GM23338 (cell line): ENCODE measurements at regions not wholly inside any gene's neighbourhood (a gene's known extent, or its start where the extent isn't known, plus 50 kb on each side); places are given as distances from the start of the nearest gene placed in this dataset.

ENCODE experiments used
- ATAC-seq: fragments of 200-7000 bp; cut with Tn5 transposase; 3 replicates; pipeline ENCODE4 v1.9.1; 2020
- DNase-seq: peaks from one replicate; pipeline ENCODE4 v3.0.0-alpha.2; 2015; ENCODE audit warnings: low spot score
- H2AFZ ChIP-seq: fragments of 200-600 bp; sonication (generic); 2 replicates; pipeline ENCODE4 v1.8.0; 2016; ENCODE audit warnings: antibody characterized with exemption, mild to moderate bottlenecking, moderate library complexity
- H3F3A ChIP-seq: fragments of 200-600 bp; sonication (generic); replicated peaks from 2 replicates; pipeline ENCODE4 v1.8.0; 2017; ENCODE audit warnings: antibody characterized with exemption, mixed run types, low read depth
- H3K27ac ChIP-seq: fragments of 200-600 bp; sonication (generic); 2 replicates; pipeline ENCODE4 v1.6.1; 2016; ENCODE audit warnings: low read depth
- H3K27me3 ChIP-seq: fragments of 200-600 bp; sonication (generic); 2 replicates; pipeline ENCODE4 v1.8.0; 2016; ENCODE audit warnings: mild to moderate bottlenecking, mixed run types, moderate library complexity; ENCODE audit not compliant: insufficient read depth
- H3K36me3 ChIP-seq: fragments of 200-600 bp; sonication (generic); 2 replicates; pipeline ENCODE4 v1.8.0; 2016; ENCODE audit warnings: mild to moderate bottlenecking; ENCODE audit not compliant: insufficient read depth
- H3K4me1 ChIP-seq: fragments of 200-600 bp; sonication (generic); 2 replicates; pipeline ENCODE4 v1.8.0; 2016; ENCODE audit warnings: mild to moderate bottlenecking, moderate library complexity; ENCODE audit not compliant: insufficient read depth
- H3K4me2 ChIP-seq: fragments of 200-600 bp; sonication (generic); 2 replicates; pipeline ENCODE4 v1.7.1; 2017; ENCODE audit warnings: mixed run types
- H3K4me3 ChIP-seq: fragments of 200-600 bp; sonication (generic); 2 replicates; pipeline ENCODE4 v1.6.1; 2016; ENCODE audit warnings: mixed run types
- H3K79me2 ChIP-seq: fragments of 200-600 bp; sonication (generic); replicated peaks from 2 replicates; pipeline ENCODE4 v1.8.0; 2017; ENCODE audit warnings: mild to moderate bottlenecking; ENCODE audit not compliant: insufficient read depth
- H3K9me2 ChIP-seq: fragments of 200-600 bp; sonication (generic); 2 replicates; pipeline ENCODE4 v1.8.0; 2017; ENCODE audit not compliant: insufficient read depth
- H4K20me1 ChIP-seq: fragments of 200-600 bp; sonication (generic); replicated peaks from 2 replicates; pipeline ENCODE4 v1.8.0; 2017; ENCODE audit warnings: mild to moderate bottlenecking; ENCODE audit not compliant: insufficient read depth
- H3K27ac Mint-ChIP-seq: 2 replicates; pipeline ENCODE4 v1.8.0; 2020; ENCODE audit warnings: inconsistent platforms, mild to moderate bottlenecking, moderate library complexity, mixed read lengths
- H3K27me3 Mint-ChIP-seq: 3 replicates; pipeline ENCODE4 v1.8.0; 2022; ENCODE audit warnings: low read depth, mild to moderate bottlenecking, moderate library complexity, mixed read lengths, inconsistent platforms; ENCODE audit not compliant: insufficient read depth, poor library complexity
- H3K36me3 Mint-ChIP-seq: 3 replicates; pipeline ENCODE4 v1.8.0; 2021; ENCODE audit warnings: low read depth, mild to moderate bottlenecking, inconsistent platforms, moderate library complexity, mixed read lengths
- H3K4me1 Mint-ChIP-seq: 3 replicates; pipeline ENCODE4 v1.8.0; 2020; ENCODE audit warnings: mild to moderate bottlenecking, inconsistent platforms, mixed read lengths
- H3K4me3 Mint-ChIP-seq: 3 replicates; pipeline ENCODE4 v1.8.0; 2021; ENCODE audit warnings: moderate library complexity, mild to moderate bottlenecking, inconsistent platforms, mixed read lengths
- H3K9me3 Mint-ChIP-seq: 3 replicates; pipeline ENCODE4 v1.8.0; 2020; ENCODE audit warnings: moderate library complexity, mild to moderate bottlenecking, inconsistent platforms, mixed read lengths
- CREB1 ChIP-seq: fragments of 250-450 bp; sonication (Bioruptor Pico); IDR thresholded peaks from 2 replicates; pipeline ENCODE4 v1.5.0; 2020; ENCODE audit warnings: low read depth, mild to moderate bottlenecking, moderate library complexity
- EZH2 ChIP-seq: fragments of 200-600 bp; sonication (generic); IDR thresholded peaks from one replicate; pipeline ENCODE4 v1.8.0; 2017; ENCODE audit warnings: antibody characterized with exemption, mild to moderate bottlenecking, low read depth; ENCODE audit not compliant: unreplicated experiment
- EZH2phosphoT487 ChIP-seq: fragments of 200-600 bp; sonication (generic); IDR thresholded peaks from one replicate; pipeline ENCODE4 v1.8.1; 2018; ENCODE audit warnings: antibody characterized with exemption; ENCODE audit not compliant: unreplicated experiment
- POLR2AphosphoS5 ChIP-seq: IDR thresholded peaks from 2 replicates; pipeline ENCODE4 v1.6.1; 2016; ENCODE audit warnings: antibody characterized with exemption, low read depth
- STAT1 ChIP-seq: IDR thresholded peaks from one replicate; pipeline ENCODE4 v1.6.1; 2016; ENCODE audit warnings: antibody characterized with exemption; ENCODE audit not compliant: unreplicated experiment
- TF ChIP-seq, protein P1 (sequence below): IDR thresholded peaks from one replicate; pipeline ENCODE4 v1.6.1; 2018; ENCODE audit warnings: antibody characterized with exemption; ENCODE audit not compliant: unreplicated experiment
- TF ChIP-seq, protein P2 (sequence below): IDR thresholded peaks from 2 replicates; pipeline ENCODE4 v1.6.1; 2016; ENCODE audit warnings: antibody characterized with exemption
- TF ChIP-seq, protein P3 (sequence below): fragments of 250-450 bp; sonication (Bioruptor Pico); IDR thresholded peaks from 2 replicates; pipeline ENCODE4 v1.5.0; 2020; ENCODE audit warnings: mild to moderate bottlenecking, moderate library complexity

DNA sequence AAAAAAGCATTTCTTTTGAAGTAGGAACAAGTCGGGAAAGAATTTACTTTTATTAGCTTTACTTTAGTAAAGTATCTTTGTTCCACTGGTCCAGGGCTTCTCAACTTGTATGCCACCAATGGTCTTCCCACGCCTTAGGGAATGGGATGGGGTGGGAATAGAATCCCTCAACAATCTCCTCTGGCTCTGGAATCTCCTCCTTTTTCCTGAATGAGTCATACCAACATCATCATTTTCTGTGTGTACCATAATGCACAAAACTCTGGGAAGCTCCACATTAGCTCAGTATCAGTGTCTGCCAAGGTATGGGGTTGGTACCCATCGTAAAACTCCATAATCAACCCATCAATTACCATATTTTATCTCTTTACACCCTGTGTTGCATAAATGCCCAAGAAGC lies 159.4 kb upstream of the BMPER start (continued):
- TF ChIP-seq, protein P1, sequence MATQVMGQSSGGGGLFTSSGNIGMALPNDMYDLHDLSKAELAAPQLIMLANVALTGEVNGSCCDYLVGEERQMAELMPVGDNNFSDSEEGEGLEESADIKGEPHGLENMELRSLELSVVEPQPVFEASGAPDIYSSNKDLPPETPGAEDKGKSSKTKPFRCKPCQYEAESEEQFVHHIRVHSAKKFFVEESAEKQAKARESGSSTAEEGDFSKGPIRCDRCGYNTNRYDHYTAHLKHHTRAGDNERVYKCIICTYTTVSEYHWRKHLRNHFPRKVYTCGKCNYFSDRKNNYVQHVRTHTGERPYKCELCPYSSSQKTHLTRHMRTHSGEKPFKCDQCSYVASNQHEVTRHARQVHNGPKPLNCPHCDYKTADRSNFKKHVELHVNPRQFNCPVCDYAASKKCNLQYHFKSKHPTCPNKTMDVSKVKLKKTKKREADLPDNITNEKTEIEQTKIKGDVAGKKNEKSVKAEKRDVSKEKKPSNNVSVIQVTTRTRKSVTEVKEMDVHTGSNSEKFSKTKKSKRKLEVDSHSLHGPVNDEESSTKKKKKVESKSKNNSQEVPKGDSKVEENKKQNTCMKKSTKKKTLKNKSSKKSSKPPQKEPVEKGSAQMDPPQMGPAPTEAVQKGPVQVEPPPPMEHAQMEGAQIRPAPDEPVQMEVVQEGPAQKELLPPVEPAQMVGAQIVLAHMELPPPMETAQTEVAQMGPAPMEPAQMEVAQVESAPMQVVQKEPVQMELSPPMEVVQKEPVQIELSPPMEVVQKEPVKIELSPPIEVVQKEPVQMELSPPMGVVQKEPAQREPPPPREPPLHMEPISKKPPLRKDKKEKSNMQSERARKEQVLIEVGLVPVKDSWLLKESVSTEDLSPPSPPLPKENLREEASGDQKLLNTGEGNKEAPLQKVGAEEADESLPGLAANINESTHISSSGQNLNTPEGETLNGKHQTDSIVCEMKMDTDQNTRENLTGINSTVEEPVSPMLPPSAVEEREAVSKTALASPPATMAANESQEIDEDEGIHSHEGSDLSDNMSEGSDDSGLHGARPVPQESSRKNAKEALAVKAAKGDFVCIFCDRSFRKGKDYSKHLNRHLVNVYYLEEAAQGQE, result no peak
- TF ChIP-seq, protein P2, sequence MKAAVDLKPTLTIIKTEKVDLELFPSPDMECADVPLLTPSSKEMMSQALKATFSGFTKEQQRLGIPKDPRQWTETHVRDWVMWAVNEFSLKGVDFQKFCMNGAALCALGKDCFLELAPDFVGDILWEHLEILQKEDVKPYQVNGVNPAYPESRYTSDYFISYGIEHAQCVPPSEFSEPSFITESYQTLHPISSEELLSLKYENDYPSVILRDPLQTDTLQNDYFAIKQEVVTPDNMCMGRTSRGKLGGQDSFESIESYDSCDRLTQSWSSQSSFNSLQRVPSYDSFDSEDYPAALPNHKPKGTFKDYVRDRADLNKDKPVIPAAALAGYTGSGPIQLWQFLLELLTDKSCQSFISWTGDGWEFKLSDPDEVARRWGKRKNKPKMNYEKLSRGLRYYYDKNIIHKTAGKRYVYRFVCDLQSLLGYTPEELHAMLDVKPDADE, result no peak

DNA sequence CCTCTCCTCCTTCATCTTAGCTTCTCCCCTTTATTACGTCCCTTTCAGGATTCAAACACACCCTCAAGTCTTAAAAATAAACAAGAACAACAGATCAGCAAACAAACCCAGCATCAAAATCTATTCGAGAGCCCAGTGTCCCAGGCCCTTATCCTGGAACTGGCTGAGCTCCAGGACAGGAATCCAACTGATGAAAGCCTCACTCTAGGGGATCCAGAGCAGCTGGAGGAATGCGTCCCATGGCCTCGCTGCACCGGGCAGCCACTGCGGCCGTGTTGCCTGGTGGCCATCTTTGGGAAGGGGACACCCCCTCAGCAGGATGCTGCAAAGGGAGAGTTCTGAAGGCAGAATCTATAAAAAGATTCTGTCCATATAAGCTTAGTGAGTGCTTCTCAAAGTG lies 156.5 kb upstream of the BMPER start:
- H3K27me3 ChIP-seq, result no peaks in the 10 kb centered on the region
- no peak for TF ChIP-seq STAT1
- TF ChIP-seq, protein P2, result no peak
- no peak for TF ChIP-seq CREB1 (CRISPR knock-in tag)
- TF ChIP-seq EZH2, result no peak
- no peak for TF ChIP-seq POLR2AphosphoS5
- TF ChIP-seq, protein P3, sequence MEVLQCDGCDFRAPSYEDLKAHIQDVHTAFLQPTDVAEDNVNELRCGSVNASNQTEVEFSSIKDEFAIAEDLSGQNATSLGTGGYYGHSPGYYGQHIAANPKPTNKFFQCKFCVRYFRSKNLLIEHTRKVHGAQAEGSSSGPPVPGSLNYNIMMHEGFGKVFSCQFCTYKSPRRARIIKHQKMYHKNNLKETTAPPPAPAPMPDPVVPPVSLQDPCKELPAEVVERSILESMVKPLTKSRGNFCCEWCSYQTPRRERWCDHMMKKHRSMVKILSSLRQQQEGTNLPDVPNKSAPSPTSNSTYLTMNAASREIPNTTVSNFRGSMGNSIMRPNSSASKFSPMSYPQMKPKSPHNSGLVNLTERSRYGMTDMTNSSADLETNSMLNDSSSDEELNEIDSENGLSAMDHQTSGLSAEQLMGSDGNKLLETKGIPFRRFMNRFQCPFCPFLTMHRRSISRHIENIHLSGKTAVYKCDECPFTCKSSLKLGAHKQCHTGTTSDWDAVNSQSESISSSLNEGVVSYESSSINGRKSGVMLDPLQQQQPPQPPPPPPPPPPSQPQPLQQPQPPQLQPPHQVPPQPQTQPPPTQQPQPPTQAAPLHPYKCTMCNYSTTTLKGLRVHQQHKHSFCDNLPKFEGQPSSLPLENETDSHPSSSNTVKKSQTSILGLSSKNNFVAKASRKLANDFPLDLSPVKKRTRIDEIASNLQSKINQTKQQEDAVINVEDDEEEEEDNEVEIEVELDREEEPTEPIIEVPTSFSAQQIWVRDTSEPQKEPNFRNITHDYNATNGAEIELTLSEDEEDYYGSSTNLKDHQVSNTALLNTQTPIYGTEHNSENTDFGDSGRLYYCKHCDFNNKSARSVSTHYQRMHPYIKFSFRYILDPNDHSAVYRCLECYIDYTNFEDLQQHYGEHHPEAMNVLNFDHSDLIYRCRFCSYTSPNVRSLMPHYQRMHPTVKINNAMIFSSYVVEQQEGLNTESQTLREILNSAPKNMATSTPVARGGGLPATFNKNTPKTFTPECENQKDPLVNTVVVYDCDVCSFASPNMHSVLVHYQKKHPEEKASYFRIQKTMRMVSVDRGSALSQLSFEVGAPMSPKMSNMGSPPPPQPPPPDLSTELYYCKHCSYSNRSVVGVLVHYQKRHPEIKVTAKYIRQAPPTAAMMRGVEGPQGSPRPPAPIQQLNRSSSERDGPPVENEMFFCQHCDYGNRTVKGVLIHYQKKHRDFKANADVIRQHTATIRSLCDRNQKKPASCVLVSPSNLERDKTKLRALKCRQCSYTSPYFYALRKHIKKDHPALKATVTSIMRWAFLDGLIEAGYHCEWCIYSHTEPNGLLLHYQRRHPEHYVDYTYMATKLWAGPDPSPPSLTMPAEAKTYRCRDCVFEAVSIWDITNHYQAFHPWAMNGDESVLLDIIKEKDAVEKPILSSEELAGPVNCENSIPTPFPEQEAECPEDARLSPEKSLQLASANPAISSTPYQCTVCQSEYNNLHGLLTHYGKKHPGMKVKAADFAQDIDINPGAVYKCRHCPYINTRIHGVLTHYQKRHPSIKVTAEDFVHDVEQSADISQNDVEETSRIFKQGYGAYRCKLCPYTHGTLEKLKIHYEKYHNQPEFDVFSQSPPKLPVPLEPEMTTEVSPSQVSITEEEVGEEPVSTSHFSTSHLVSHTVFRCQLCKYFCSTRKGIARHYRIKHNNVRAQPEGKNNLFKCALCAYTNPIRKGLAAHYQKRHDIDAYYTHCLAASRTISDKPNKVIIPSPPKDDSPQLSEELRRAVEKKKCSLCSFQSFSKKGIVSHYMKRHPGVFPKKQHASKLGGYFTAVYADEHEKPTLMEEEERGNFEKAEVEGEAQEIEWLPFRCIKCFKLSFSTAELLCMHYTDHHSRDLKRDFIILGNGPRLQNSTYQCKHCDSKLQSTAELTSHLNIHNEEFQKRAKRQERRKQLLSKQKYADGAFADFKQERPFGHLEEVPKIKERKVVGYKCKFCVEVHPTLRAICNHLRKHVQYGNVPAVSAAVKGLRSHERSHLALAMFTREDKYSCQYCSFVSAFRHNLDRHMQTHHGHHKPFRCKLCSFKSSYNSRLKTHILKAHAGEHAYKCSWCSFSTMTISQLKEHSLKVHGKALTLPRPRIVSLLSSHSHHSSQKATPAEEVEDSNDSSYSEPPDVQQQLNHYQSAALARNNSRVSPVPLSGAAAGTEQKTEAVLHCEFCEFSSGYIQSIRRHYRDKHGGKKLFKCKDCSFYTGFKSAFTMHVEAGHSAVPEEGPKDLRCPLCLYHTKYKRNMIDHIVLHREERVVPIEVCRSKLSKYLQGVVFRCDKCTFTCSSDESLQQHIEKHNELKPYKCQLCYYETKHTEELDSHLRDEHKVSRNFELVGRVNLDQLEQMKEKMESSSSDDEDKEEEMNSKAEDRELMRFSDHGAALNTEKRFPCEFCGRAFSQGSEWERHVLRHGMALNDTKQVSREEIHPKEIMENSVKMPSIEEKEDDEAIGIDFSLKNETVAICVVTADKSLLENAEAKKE (CRISPR knock-in tag), result no peak
- no peak for TF ChIP-seq EZH2phosphoT487
- no peaks in the 10 kb centered on the region for H3K79me2 ChIP-seq
- H4K20me1 ChIP-seq, result no peaks in the 10 kb centered on the region
- no peaks in the 10 kb centered on the region for H3K36me3 ChIP-seq
- Mint-ChIP-seq H3K27ac (no peak overlapping the region), H3K27me3 (no peaks in the 10 kb centered on the region), H3K9me3 (no peaks in the 10 kb centered on the region), H3K4me1 (peaks cover 9% of the 10 kb centered on the region), H3K4me3 (no peak overlapping the region), H3K36me3 (no peaks in the 10 kb centered on the region)
- no peak overlapping the region for H2AFZ ChIP-seq
- no peak overlapping the region for H3K4me2 ChIP-seq
- H3F3A ChIP-seq, result no peaks in the 10 kb centered on the region
- no peaks in the 10 kb centered on the region for H3K9me2 ChIP-seq
- peaks cover 3% of the 10 kb centered on the region; the same call in 1 of the 2 replicates for H3K4me1 ChIP-seq
- ATAC-seq, result no peak
- H3K4me3 ChIP-seq, result no peak overlapping the region
- H3K27ac ChIP-seq, result no peak overlapping the region
- no peak for DNase-seq
